GM21529 (cell line): ENCODE measurements at regions not wholly inside any gene's neighbourhood (a gene's known extent, or its start where the extent isn't known, plus 50 kb on each side); places are given as distances from the start of the nearest gene placed in this dataset.

Experiments
- ATAC-seq: cut with Tn5 transposase; IDR thresholded peaks from one replicate; pipeline ENCODE4 v1.9.1; 2021; ENCODE audit not compliant: unreplicated experiment

DNA sequence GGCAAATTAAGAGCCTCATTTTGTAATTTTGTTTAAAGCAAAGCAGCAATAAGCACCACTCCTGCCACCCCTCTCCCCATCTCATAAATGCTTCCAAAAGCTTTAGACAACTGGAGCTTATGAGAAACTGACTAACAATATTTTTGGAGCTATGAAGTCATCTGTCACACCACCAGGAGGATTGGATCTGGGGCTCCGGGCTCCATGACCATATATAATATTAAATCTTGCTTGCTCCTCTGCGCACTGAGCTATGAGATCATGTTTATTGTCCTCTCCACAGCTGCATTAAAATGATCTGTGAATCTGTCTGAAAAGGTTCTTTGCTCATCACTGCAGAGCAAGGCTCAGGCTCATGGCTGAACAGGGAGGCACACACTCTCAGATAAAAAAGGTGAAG lies 323.7 kb downstream of the ZNF621 start:
- ATAC-seq = no peak

DNA sequence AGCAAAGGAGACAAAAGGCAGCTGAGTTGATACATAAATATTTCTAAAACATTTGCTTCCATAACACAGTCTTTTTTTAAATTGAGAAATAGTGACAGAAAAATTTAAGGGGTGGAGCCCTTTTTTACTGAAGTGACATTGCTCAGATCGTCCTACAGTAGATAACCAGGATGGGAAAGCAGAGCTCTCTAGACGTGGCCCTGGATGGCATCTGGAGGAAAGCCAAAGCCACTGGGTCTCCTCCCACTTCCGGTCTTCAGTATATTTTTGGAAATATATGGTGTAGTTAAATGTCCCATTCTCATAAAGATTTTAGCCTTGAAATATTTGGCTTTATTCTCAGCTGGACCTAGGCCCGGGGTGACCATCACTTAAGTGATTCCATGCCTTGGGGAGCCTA lies 326.1 kb downstream of the ZNF621 start:
- ATAC-seq = no peak

DNA sequence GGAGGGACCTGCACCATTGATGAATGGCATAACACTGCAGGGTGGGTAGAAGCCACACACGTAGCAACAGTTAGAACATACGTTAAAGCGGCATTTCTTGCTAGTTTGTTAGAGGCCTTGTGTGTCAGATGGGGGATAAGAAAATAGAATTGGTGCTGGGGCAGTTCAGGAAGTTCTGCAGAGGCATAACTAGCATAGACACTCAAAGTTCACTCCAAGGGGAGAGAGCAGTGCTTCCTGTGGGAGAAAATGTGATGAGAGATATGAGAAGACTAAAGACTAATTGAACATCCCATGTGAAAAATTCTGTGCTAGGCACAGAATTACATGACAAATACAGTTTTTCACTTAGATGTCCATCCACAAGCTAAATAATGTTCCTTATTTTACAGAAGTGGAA lies 327.1 kb downstream of the ZNF621 start:
- ATAC-seq = no peak

DNA sequence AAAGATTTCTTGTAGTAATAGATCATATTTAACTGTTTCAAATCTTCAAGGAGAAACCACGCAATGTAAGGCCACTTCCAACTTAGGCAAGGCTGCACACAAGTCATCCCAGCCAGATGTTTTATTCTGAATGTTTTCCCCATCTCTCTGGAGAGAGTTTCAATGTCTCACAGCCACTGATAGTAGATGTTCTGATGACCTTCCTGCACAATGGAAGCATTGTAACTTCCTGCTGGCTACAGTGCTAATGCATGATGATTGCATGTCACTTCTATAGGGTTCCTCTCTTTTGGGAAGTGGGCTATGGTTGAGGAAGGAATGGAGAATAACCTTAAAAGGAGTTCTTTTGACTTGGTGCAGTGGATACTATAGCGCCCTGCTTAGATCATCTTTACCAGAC lies 328.0 kb downstream of the ZNF621 start:
- no peak for ATAC-seq

DNA sequence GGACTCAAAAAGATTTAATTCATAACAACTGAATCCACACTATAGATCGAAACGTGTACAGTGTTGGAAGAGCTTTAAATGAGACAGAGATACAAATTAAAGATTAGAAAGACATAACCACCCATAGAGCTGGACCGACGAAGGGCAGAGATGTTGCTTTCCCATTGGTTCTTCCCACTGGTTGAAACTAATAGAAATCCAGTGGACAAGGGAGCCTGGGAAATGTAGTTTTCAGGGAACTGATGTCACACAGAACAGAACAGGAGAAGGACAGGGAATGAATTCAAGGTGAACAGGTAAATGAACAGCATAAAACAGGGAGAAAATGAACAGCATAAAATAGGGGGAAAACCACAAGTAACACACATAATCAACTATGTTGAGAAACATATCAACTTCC lies 328.7 kb downstream of the ZNF621 start:
- no peak for ATAC-seq

DNA sequence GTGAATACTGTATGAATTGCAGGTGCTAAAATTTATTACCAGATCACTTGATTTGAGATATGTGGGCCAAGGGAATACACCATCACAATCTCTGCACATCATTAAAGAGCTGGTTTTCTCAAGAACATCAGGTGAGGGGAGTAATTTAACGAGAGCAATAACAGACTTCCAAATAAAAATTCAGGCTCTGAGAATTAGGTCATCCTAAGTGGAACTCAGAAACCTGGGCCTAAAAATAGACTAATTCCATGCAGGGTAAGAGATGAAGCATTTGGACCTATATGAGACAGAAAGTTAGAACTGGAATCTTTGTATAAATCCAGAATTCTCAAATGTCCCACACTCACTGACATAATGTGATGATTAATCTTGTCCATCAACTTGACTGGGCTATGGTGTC lies 331.1 kb downstream of the ZNF621 start:
- ATAC-seq = no peak

DNA sequence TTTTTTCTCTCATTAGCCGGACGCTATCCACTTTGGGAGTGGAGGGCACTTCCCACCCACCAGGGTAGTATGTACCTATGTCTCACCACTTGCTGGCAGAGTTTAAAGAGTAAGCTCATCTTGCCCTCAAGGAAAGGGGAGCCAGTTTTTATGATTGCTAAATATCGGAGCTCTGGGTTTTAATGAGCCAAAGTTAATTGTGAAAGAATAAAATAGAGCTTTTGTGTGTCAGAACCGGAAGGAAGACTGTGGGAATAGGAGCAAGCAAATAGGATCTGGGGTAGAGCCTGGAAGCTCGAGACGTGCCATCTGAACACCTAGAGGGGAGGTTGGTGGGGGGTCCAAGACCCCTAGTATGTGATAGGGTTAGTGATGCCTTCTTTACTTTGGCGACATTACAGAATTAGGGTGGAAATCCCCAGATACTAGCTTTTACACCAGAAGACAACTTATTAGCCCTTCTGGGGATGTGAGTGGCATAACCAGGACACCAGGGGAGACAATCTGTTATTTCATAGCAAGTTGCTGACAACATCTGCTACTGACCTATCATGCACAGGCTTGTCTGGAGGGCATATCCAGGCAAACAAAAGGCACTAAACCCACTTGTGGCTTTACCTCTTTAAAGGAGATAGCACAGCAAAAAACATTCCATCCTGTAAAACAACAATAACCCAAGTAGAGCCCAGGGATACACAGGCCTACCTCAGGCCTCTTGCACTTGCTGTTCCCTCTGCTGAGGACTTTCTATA lies 333.8 kb downstream of the ZNF621 start:
- ATAC-seq = no peak

DNA sequence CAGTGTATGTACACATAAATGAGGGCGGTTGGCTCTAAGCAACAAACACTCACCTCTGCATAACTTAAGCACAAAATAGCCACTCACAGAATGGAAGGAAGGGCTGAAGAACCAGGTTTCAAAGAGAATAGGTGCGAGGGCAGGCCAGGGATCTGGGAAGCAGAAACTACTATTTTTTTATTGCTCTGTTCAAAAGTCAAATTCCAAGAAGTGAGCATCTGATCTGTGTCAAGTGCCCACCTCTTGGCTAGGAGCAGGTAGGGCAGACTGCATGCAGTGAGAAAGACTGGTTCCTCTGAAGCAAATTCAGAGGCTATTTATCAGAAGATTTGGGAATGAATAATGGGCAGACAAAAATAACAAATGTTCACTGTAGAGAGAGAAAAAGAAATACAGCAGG lies 336.4 kb upstream of the CTNNB1 start:
- no peak for ATAC-seq

DNA sequence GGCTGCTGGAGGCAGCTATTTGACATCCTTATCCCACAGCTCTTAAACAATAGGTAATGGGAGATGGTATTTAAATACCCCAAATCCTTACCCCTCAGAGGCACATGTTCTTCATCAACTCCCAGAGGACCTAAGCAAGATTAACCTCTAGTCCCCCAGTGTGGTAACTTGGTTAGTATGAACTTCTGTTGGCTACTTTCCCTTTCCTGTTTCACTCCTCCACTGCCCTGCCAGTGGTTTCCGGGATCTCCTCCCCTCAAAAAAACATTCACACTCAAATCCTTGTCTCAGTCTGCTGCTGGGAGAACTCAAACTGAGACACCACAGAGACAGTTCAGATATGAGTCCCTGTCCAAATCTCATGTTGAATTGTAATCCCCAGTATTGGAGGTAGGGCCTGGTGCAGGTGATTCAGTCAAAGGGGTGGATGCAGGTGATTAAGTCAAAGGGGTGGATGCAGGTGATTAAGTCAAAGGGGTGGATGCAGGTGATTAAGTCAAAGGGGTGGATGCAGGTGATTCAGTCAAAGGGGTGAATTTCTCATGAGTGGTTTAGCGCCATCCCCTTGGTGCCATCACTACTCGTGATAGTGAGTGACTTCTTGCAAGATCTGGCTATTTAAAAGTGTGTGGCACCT lies 335.0 kb upstream of the CTNNB1 start:
- no peak for ATAC-seq

DNA sequence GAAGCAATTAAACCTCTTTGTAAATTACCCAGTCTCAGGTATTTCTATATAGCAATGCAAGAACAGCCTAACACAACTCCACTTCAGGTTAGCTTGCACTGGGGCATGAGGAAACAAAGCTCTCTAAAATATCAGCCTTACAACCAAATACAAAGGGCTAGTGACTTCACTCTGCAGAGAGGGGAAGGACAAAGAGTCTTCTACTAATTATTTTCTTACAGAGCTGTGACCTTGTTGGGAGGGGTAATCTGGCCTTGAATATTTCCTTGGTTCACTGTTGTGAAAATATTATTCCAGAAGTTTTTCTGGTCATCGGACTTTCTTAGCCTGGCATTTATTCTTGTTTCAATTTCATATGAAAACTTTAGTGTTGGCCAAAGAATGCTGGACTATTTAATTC lies 334.4 kb upstream of the CTNNB1 start:
- ATAC-seq = no peak

DNA sequence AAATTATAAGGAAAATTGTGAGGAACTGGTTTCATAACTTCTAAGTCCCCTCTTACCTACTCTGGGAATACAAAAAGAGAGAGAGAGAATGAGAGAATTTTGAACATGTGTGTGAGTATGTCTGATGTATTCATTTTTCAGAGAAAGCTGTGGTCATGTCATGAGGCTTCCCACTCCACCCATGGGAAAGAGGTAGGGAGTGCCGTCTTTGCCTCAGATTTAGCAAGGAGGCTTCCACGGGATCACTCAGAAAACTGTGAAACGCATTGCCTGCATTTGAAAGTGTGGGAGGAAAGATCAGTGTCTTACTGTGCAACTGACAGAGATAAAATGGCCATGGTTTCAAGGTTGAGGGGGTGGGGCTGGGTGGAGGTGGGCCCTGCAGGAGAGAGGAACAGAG lies 331.5 kb upstream of the CTNNB1 start:
- ATAC-seq = no peak

DNA sequence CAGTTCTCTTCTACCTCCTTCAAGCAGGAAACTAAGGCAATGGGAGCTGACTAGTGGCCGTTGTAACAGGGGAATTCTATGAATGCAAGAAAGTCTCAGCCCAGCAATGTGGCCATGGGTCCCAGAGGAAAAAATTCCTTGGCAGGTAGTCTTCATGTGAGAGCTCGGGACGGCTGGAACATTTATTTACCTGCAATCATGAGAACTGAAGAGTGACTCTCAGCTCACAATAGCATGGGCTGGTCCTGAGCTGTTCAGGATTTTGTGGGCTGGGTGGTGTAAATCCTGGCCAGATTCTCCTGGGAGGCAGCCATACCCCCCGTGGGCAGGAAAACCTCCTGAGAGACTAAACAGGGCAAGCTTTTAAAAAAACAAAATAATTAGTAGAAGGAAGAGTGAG lies 330.3 kb upstream of the CTNNB1 start:
- no peak for ATAC-seq

DNA sequence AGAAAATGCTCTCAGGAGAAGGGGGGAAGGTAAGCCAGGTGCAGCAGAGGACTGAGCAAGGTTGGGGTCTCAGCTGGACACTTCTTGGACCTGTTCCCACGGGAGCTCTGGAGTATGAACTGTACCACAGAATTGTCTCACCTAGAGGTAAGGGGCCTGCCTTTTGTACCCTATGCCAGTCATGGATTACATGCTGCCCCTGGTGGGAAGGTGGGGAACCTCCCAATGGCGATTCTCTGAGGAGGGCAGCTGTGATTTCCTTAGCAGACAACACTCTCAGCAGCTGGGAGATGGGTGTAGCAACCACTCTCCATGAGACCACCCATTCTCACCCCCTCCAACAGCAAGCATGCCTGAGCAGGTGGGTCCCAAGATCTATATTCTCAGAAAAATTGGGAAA lies 329.4 kb upstream of the CTNNB1 start:
- ATAC-seq = no peak

DNA sequence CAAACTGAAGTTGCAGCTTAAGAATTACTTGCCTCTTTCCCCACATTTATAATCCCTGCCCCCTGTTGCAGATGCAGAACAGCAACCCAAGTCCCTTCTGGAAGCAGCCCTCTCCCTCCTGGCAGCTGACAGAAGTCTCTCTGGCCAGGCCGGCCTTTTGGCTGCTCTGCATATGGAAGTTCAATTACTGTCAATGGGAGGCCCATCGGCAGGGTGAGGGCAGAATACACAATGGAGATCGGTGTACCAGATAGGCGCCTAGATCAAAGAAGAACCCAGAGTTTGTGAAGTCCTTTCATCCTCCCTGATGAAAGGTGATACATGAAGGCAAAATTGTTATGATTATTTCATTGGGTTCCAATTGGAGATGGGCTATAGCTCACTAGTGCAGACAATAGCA lies 327.9 kb upstream of the CTNNB1 start:
- no peak for ATAC-seq

DNA sequence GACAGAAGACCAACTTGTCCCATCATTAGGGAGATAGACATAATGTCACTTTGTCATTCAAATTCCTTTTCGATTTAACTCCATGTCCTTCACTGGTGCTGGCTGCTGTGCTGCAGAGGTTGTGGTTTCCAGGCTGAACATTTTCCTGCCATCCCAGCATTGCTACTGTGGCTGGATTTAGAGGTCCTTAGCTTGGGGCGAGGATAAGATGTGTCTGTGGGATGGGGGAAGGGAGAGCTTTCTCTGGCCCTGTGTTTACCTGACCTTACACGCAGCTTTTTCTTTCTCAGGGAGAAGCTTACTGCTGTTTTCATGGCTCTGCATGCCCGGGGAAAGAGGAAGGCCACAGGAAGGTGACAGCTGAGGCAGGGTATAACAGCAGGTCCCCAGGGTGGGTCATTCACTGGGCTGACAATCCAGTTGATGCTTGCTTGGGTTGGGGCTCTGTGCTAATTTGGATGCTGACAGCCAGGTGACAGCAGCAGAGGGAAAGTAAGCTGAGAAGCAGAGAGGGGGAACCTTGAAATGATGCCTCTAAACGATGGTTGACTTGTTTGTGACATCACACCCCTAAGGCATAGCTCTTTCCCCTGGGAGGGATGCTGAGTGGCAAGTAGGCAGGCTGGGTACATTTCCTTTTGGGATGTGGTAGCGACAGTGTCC lies 326.9 kb upstream of the CTNNB1 start:
- no peak for ATAC-seq

DNA sequence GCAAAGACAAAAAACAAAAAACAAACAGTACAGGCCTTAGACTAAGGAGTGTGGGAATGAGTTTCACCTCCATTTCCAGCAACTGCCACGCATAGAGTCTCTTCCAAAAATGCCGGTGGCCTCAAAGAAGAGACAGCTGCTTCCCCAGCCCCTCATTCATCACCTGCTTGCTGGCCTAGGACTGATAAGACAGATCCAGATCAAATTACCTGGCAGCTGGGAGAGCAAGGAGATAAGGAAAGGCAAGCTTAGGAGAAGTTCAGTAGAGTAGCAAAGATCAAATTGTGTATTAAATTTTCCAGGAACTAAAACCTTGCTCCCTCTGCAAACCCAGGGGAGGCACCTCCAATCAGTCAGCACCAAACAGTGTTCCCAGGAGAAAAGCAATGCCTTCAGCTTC lies 325.8 kb upstream of the CTNNB1 start:
- ATAC-seq = no peak

DNA sequence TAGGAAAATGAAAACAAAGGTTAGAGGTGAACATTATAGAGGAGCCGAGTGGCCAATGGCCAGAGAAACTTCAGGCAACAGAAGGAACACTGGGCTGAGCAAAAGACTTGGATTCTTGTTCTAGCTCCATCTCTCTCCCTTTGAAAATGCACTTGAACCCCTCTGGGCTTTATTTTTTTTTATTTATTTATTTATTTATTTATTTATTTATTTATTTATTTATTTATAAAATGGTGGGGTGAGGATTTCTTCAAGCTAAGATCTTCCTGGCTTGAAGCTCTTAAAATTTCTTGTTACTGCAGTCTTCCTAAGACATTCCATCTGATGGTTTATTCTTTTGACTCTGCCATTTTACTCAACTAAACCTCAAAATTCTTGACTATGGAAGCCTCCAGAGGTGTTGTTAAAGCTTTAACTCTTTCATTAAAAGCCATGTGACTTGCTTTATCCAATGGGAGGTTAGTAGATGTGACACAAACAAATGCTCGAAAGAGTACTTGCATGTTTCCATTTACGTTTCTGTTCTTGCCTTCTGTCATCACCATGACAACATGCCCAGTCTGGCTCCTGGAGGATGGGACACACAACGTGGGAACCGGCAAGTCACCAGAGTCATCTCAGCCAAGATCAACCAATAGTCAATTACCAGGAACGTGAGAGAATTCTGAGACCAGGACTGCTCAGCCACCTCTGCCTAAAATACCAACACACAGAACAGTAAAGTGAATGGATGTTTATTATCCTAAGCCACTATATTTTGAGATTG lies 325.2 kb upstream of the CTNNB1 start:
- ATAC-seq = no peak

DNA sequence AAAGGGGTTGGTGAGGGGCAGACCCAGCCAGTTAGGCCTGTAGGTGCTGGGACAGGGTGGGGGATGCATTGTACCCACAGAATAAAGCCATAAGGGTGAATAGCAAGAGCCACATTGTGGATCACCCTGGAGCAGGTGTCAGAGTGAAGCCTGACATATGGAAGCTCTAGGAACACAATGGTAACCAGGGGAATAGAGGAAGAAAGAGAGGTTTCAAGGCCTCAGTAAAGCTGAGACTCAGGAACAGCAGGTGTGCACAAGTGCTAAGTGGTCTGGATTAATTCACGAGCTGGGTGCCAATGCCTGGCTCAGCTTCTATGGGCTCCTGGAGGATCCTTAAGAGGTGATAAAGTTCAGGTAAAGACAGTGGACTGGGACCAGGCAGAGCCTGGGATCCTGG lies 323.7 kb upstream of the CTNNB1 start:
- no peak for ATAC-seq

DNA sequence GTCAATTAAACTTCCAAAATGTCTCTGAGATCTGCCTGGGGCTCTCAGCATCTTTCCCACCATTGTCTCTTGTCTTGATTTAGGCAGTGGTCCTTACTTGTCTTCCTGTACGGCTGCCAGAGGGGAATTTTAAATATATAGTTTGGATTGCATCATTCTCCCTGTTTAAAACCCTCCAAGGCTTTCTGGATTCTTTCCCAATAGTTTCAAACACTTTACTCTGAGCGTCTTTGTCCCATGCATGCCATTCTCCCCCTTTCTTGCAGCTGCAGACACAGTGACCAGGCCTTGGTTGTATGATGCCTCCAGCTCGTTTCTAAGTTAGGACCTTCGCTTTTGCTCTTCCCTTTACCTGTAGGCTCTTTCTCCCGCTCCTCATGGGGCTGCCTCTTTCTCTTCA lies 323.3 kb upstream of the CTNNB1 start:
- ATAC-seq = no peak

DNA sequence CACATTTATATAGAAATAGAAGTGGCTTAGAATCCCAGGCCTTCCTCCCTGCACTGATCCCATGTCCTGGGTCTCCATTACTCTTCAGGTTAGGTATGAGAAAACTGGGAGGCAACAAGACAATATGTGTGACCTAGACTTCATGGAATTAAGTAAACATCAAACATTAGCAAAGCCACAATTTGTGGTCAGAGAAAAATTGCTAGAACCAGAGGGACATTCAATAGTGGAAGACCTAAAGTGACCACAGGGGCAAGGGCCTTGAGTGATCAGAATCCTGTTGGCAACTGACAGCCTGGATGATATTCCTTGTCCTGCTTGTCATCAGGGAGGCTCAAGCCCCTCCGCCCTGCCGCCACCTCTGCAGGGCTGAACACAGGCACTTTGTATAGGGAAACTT lies 322.8 kb upstream of the CTNNB1 start:
- no peak for ATAC-seq

DNA sequence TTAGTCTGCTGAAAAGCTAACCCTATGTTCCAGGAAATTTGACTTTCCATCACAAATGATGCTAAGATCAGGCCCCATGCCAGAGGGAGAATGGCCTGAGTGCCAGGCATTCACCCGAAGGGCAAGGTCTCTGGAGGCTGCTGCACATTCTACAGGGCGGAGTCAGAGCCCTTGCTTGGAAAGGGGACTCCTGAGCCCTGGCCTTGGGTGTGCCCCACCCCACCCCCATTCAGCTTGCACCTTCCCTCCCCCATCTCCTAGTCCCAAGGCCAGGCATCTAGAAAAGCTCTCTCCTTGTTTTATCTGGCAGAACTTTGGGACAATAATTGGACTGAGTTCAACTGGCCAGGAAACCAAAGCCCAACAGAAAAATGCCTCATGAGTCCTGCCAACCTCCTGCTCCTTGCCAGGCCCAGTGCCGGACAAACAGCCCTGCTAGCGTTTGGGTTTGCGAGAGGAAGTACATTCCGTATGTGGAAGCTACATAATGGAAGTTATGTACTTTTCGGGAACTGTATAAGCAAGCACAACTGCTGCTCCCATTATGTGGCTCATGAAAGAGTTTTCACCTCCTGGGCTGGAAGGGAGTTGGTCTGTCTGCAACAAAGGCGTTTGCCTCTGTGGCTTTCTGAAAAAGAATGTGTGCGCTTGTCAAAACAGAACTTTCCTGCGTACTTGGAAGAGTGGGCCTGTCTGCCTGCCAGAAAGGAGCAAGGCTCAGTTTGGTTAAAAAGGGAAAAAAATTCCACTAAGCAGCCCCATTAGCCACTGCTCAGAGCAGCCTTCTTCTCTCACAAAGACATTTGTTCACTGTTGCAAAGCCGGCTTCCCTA lies 321.5 kb upstream of the CTNNB1 start:
- no peak for ATAC-seq
